GM12891 (cell line): ENCODE measurements at regions not wholly inside any gene's neighbourhood (a gene's known extent, or its start where the extent isn't known, plus 50 kb on each side); places are given as distances from the start of the nearest gene placed in this dataset.

Experiments used
- PAX5 ChIP-seq: IDR thresholded peaks from 2 replicates; pipeline ENCODE4 v1.6.1; 2011; ENCODE audit warnings: low read length, moderate library complexity, mild to moderate bottlenecking; ENCODE audit not compliant: insufficient read depth, severe bottlenecking
- POLR2A ChIP-seq: IDR thresholded peaks from 2 replicates; pipeline ENCODE4 v1.6.1; 2011; ENCODE audit warnings: low read depth, low read length, control low read depth
- POLR2AphosphoS5 ChIP-seq: IDR thresholded peaks from 2 replicates; pipeline ENCODE4 v1.6.1; 2011; ENCODE audit warnings: low read depth, low read length, control low read depth

DNA sequence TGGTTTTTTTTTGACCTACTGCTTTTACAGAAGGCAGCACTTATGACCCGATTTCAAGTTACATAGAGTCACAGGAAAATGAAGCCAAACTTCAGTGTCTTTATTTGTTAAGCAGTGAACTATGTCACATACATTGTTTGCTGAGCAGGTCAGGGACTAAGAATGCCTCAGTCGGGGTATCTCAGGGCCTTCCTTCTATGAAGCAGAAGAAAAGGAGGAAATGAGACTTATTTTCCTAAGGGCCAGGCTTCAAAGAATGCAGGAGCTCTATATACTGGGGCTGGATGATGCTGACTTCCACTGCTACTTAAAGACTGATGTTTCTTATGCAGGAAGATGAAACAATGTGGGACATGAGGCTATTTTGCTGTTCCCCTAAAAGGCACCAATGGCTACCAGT is 558.4 kb upstream of the IGFBP7 start:
- TF ChIP-seq POLR2A (no peak), POLR2AphosphoS5 (no peak), PAX5 (no peak)
